NOMO-1 treated with DMSO at 0.1 percent for 48 hours (cell line): ENCODE measurements at regions not wholly inside any gene's neighbourhood (a gene's known extent, or its start where the extent isn't known, plus 50 kb on each side); places are given as distances from the start of the nearest gene placed in this dataset.

ENCODE experiments used
- DNase-seq: peaks from one replicate; lab custom pipeline; 2025; ENCODE audit not compliant: unreplicated experiment; lab: John Stamatoyannopoulos, UW

GRCh38 chr9:13369431-13369830, 89.9 kb upstream of the MPDZ start:
- no peak for DNase-seq

GRCh38 chr9:13367784-13368183, 88.3 kb upstream of the MPDZ start:
- no peak for DNase-seq

GRCh38 chr9:13364271-13365000, 84.9 kb upstream of the MPDZ start:
- DNase-seq, result no peak

GRCh38 chr9:13361076-13361475, 81.6 kb upstream of the MPDZ start:
- DNase-seq, result no peak

- DNase-seq, result no peak
These were observed 80.7 kb upstream of the MPDZ start for GRCh38 chr9:13360188-13360587.

GRCh38 chr9:13358128-13358527, 78.6 kb upstream of the MPDZ start:
- DNase-seq, result no peak

GRCh38 chr9:13354733-13355132, 75.2 kb upstream of the MPDZ start:
- DNase-seq, result peak; percentile 10

- DNase-seq, result peak; percentile 0
These were observed 73.0 kb upstream of the MPDZ start for GRCh38 chr9:13352451-13352979.

- peak; percentile 1 for DNase-seq
These were observed 72.4 kb upstream of the MPDZ start for GRCh38 chr9:13351778-13352386.

GRCh38 chr9:13332571-13332970, 53.1 kb upstream of the MPDZ start:
- no peak for DNase-seq

GRCh38 chr9:13331320-13331719, 51.8 kb upstream of the MPDZ start:
- no peak for DNase-seq

GRCh38 chr9:13330396-13331004, 51.0 kb upstream of the MPDZ start:
- DNase-seq, result no peak
